Activated CD8-positive, alpha-beta T cell treated with anti-CD3 and anti-CD28 coated beads for 36 hours (primary cell): ENCODE measurements at regions not wholly inside any gene's neighbourhood (a gene's known extent, or its start where the extent isn't known, plus 50 kb on each side); places are given as distances from the start of the nearest gene placed in this dataset.

Experiments
- ATAC-seq: fragments of 200-7000 bp; cut with Tn5 transposase; one replicate; pipeline ENCODE4 v1.10.0; 2021; ENCODE audit warnings: mild to moderate bottlenecking, moderate library complexity
- CTCF ChIA-PET: fragments of 350-600 bp; sonication (Branson Sonifier 250); formaldehyde crosslinking; loops from one replicate; lab custom pipeline; 2021; ENCODE audit warnings: antibody characterized with exemption; lab: Charles Lee
- POLR2A ChIA-PET: fragments of 350-600 bp; sonication (Branson Sonifier 250); formaldehyde crosslinking; loops from one replicate; lab custom pipeline; 2021; ENCODE audit warnings: antibody characterized with exemption; lab: Charles Lee
- DNase-seq: peaks from one replicate; pipeline ENCODE4 v3.0.0-alpha.2; 2020
- H3K27ac Mint-ChIP-seq: one replicate; pipeline ENCODE4 v1.8.0; 2021; ENCODE audit warnings: mild to moderate bottlenecking, mixed read lengths
- H3K27me3 Mint-ChIP-seq: one replicate; pipeline ENCODE4 v1.8.0; 2021; ENCODE audit warnings: mixed read lengths
- H3K36me3 Mint-ChIP-seq: one replicate; pipeline ENCODE4 v1.8.0; 2021; ENCODE audit warnings: low read depth, mixed read lengths
- H3K4me1 Mint-ChIP-seq: one replicate; pipeline ENCODE4 v1.8.0; 2021; ENCODE audit warnings: low read depth, mixed read lengths
- H3K4me3 Mint-ChIP-seq: one replicate; pipeline ENCODE4 v1.8.0; 2021; ENCODE audit warnings: mild to moderate bottlenecking, moderate library complexity, mixed read lengths
- H3K9me3 Mint-ChIP-seq: one replicate; pipeline ENCODE4 v1.8.0; 2021; ENCODE audit warnings: mixed read lengths
- intact Hi-C: fragments of 100-400 bp; cut with micrococcal nuclease; formaldehyde crosslinking; loops from one replicate; pipeline ENCODE4 v1.10.0; 2022
- TF ChIP-seq, protein P1 (sequence below): fragments of 200-600 bp; IDR thresholded peaks from one replicate; pipeline ENCODE4 v1.8.0; 2022; ENCODE audit warnings: antibody characterized with exemption, mild to moderate bottlenecking

DNA sequence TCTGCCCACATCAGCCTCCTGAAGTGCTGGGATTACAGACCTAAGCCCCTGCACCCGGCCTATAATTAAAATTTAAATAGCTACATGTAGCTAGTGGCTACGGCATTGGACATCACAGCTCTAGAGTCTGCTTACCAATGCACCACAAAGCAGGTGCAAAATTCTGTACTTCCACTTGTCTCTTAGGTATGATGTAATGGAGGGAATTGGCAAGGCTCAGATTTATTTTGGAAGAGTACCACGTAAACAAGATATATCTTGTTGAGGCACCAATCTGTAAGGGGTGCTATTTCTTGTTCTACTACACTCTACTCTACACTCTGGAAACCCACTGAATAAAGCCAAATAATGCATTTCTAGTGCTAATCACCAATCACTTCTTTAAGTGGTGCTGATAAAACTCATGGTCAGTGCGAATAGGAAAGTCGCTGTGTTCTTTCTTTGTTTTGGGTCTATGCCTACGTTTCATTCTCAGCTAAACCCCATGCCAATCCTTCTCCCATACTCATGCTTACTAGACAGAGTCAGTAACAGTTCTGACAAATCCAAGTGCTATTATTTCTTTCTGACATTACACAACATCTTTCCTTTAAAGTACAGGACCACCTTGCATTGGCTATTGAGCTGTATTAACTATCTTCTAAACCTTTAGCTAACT is 92.3 kb downstream of the GC start:
- CTCF ChIA-PET = interaction anchor here (1.1 kb wide), 1 partner anchor 11 kb away, joined by 3 read pairs; no protein-coding TSS in a partner anchor
- Mint-ChIP-seq H3K4me1 (no peaks in the 10 kb centered on the region), H3K4me3 (no peak overlapping the region), H3K27me3 (peaks cover 10% of the 10 kb centered on the region), H3K9me3 (no peaks in the 10 kb centered on the region), H3K27ac (no peak overlapping the region), H3K36me3 (no peaks in the 10 kb centered on the region)
- no peak for DNase-seq
- TF ChIP-seq, protein P1, sequence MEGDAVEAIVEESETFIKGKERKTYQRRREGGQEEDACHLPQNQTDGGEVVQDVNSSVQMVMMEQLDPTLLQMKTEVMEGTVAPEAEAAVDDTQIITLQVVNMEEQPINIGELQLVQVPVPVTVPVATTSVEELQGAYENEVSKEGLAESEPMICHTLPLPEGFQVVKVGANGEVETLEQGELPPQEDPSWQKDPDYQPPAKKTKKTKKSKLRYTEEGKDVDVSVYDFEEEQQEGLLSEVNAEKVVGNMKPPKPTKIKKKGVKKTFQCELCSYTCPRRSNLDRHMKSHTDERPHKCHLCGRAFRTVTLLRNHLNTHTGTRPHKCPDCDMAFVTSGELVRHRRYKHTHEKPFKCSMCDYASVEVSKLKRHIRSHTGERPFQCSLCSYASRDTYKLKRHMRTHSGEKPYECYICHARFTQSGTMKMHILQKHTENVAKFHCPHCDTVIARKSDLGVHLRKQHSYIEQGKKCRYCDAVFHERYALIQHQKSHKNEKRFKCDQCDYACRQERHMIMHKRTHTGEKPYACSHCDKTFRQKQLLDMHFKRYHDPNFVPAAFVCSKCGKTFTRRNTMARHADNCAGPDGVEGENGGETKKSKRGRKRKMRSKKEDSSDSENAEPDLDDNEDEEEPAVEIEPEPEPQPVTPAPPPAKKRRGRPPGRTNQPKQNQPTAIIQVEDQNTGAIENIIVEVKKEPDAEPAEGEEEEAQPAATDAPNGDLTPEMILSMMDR = no peak
- POLR2A ChIA-PET = no interaction called here
- intact Hi-C loops = no loop called here
- no peak for ATAC-seq

DNA sequence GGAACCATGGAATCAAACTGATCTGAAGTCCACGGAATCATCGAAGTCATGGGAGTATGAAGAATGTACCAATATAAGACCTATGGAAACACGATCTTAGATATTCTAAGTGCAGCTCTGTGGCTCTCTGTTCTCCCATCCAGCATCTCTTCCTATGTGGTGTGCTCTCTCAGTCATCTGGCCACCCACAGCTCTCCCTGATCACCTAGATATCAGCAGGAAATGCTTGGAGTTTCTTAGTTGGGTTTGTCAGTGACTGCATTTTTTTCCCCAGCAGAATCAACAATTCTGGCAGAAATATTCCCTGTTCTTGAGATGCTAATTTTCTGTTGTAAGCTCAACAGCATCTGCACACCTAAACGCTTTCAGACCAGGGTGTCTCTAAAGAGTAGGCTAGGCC is 94.1 kb downstream of the GC start:
- H3K9me3 Mint-ChIP-seq = no peaks in the 10 kb centered on the region
- H3K36me3 Mint-ChIP-seq = no peaks in the 10 kb centered on the region
- intact Hi-C loops = no loop called here
- no peak overlapping the region for H3K4me3 Mint-ChIP-seq
- ChIA-PET CTCF (no interaction called here), POLR2A (no interaction called here)
- peaks cover 10% of the 10 kb centered on the region for H3K27me3 Mint-ChIP-seq
- DNase-seq = no peak
- ATAC-seq = no peak
- H3K27ac Mint-ChIP-seq = no peak overlapping the region
- TF ChIP-seq, protein P1 = no peak
- no peaks in the 10 kb centered on the region for H3K4me1 Mint-ChIP-seq

DNA sequence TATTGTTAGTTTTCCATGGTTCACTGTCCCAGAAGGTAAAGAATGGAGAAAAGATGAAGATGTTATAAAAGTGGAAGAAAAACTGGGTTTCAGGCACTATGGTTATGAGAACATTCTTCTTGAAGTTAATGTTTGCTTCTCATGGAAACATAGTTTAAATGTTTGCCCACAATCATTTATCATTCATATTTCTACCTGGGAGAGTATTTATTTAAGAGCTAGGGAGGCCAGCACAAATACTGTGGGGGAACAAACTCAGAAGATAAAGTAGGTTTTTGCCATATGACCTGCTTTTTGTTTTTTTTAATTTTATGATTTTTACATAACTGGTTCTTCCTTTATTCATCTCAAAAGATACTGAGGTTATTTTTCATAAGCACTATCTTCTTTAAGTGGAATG is 96.8 kb downstream of the GC start:
- Mint-ChIP-seq H3K27ac (no peak overlapping the region), H3K4me1 (no peaks in the 10 kb centered on the region), H3K27me3 (peaks cover 10% of the 10 kb centered on the region), H3K36me3 (no peaks in the 10 kb centered on the region), H3K9me3 (no peaks in the 10 kb centered on the region), H3K4me3 (no peak overlapping the region)
- ATAC-seq = no peak
- ChIA-PET CTCF (no interaction called here), POLR2A (no interaction called here)
- TF ChIP-seq, protein P1 = no peak
- intact Hi-C loops = no loop called here
- no peak for DNase-seq

DNA sequence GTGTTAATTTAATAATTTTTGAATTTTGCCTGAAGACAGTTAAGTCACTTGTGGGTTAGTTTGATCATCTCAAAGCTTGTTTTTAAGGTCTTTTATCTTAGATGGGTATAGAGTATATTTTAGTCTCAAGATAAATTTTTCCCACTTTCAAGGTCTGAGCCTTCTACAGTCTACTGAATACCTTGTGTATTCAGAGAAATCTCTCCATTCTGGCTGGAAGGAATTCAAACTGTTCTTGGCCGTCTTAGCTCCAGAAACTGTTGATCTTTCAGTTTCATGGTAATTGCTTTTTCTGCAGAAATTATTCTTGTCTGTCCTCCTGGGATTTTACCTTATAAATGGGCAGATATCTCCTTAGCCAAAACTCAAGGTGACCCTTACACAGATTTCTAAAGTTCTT is 97.9 kb downstream of the GC start:
- intact Hi-C loops = no loop called here
- no peak for DNase-seq
- no peak for ATAC-seq
- Mint-ChIP-seq H3K27ac (no peak overlapping the region), H3K4me3 (no peak overlapping the region), H3K9me3 (no peaks in the 10 kb centered on the region), H3K36me3 (no peaks in the 10 kb centered on the region), H3K4me1 (no peaks in the 10 kb centered on the region), H3K27me3 (peaks cover 7% of the 10 kb centered on the region)
- POLR2A ChIA-PET = interaction anchor here (0.7 kb wide), 1 partner anchor 558 kb away, joined by 4 read pairs; no protein-coding TSS in a partner anchor
- CTCF ChIA-PET = interaction anchor here (1.2 kb wide), 1 partner anchor 16 kb away, joined by 3 read pairs; no protein-coding TSS in a partner anchor
- TF ChIP-seq, protein P1 = no peak

DNA sequence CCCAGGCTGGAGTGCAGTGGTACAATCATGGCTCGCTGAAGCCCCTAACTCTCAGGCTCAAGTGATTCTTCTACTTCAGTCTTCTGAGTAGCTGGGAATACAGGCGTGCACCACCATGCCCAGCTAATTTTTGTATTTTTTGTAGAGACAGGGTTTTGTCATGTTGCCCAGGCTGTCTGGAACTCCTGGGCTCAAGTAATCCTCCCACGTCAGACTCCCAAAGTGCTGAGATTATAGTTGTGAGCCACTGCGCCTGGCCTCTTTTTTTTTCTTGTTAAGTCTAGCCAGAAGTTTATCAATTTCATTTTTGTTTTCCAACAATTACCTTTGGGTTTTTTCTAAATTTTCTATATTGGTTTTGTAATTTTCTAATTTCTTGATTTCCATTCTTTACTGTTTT is 100.6 kb downstream of the GC start:
- H3K27ac Mint-ChIP-seq = no peak overlapping the region
- ATAC-seq (no peak), DNase-seq (no peak)
- CTCF ChIA-PET = no interaction called here
- H3K36me3 Mint-ChIP-seq = no peaks in the 10 kb centered on the region
- peaks cover 7% of the 10 kb centered on the region for H3K27me3 Mint-ChIP-seq
- H3K4me3 Mint-ChIP-seq = no peak overlapping the region
- TF ChIP-seq, protein P1 = no peak
- H3K9me3 Mint-ChIP-seq = no peaks in the 10 kb centered on the region
- intact Hi-C loops = no loop called here
- H3K4me1 Mint-ChIP-seq = no peaks in the 10 kb centered on the region
- POLR2A ChIA-PET = no interaction called here
